Activated CD4-positive, alpha-beta T cell treated with anti-CD3 and anti-CD28 coated beads for 4 hours (primary cell): ENCODE measurements at regions not wholly inside any gene's neighbourhood (a gene's known extent, or its start where the extent isn't known, plus 50 kb on each side); places are given as distances from the start of the nearest gene placed in this dataset.

Source experiments
- DNase-seq, 2 donors: peaks; one replicate each; pipeline ENCODE4 v3.0.0-alpha.2; 2020

- no peak for DNase-seq
These were observed 417.3 kb downstream of the SHANK2 start for GRCh38 chr11:70834984-70835560.

- DNase-seq = no peak
These were observed 416.3 kb downstream of the SHANK2 start for GRCh38 chr11:70836071-70836470.

- DNase-seq = no peak
These were observed 414.2 kb downstream of the SHANK2 start for GRCh38 chr11:70838198-70838597.

- DNase-seq = no peak
These were observed 412.5 kb downstream of the SHANK2 start for GRCh38 chr11:70839851-70840250.

- DNase-seq = no peak
These were observed 411.1 kb downstream of the SHANK2 start for GRCh38 chr11:70841264-70841663.

GRCh38 chr11:70842256-70842655 is 410.1 kb downstream of the SHANK2 start:
- no peak for DNase-seq

- no peak for DNase-seq
These were observed 409.7 kb downstream of the SHANK2 start for GRCh38 chr11:70842701-70843100.

GRCh38 chr11:70843906-70844305 is 408.5 kb downstream of the SHANK2 start:
- DNase-seq = no peak

- no peak for DNase-seq
These were observed 408.0 kb downstream of the SHANK2 start for GRCh38 chr11:70844387-70844786.

GRCh38 chr11:70845591-70846041 is 406.8 kb downstream of the SHANK2 start:
- DNase-seq = no peak

- DNase-seq = no peak
These were observed 405.4 kb downstream of the SHANK2 start for GRCh38 chr11:70846781-70847655.

- DNase-seq = no peak
These were observed 404.1 kb downstream of the SHANK2 start for GRCh38 chr11:70848243-70848750.

GRCh38 chr11:70849031-70849430 is 403.3 kb downstream of the SHANK2 start:
- DNase-seq = no peak

- DNase-seq = no peak
These were observed 401.1 kb downstream of the SHANK2 start for GRCh38 chr11:70851308-70851707.

- DNase-seq = no peak
These were observed 400.5 kb downstream of the SHANK2 start for GRCh38 chr11:70851907-70852306.

- no peak for DNase-seq
These were observed 399.2 kb downstream of the SHANK2 start for GRCh38 chr11:70853068-70853769.

- no peak for DNase-seq
These were observed 398.6 kb downstream of the SHANK2 start for GRCh38 chr11:70853770-70854108.

GRCh38 chr11:70854201-70854600 is 398.2 kb downstream of the SHANK2 start:
- no peak for DNase-seq

- DNase-seq = no peak
These were observed 397.3 kb downstream of the SHANK2 start for GRCh38 chr11:70854901-70855556.

- no peak for DNase-seq
These were observed 394.5 kb downstream of the SHANK2 start for GRCh38 chr11:70857894-70858293.

- DNase-seq = no peak
These were observed 393.2 kb downstream of the SHANK2 start for GRCh38 chr11:70859180-70859579.

- no peak for DNase-seq
These were observed 391.5 kb downstream of the SHANK2 start for GRCh38 chr11:70860888-70861287.

- no peak for DNase-seq
These were observed 390.8 kb downstream of the SHANK2 start for GRCh38 chr11:70861559-70861958.
